HCT116 (cell line): ENCODE measurements at regions not wholly inside any gene's neighbourhood (a gene's known extent, or its start where the extent isn't known, plus 50 kb on each side); places are given as distances from the start of the nearest gene placed in this dataset.

Experiments
- ATAC-seq: fragments of 200-7000 bp; cut with Tn5 transposase; 2 replicates; pipeline ENCODE4 v1.9.1; 2020; ENCODE audit warnings: mild to moderate bottlenecking, moderate library complexity
- BruUV-seq: library from RNA; stranded (reverse); fragments of 400-500 nt; replicated peaks from 2 replicates; lab custom pipeline; 2021; lab: Mats Ljungman, UMichigan
- CTCF ChIA-PET: fragments of 300-600 bp; sonication (Branson Sonifier 250); formaldehyde crosslinking; loops from one replicate; lab custom pipeline; 2021; ENCODE audit warnings: antibody characterized with exemption; lab: Charles Lee
- POLR2A ChIA-PET: fragments of 300-600, 350-600 bp; sonication (Branson Sonifier 250); formaldehyde crosslinking; loops from one replicate; lab custom pipeline; 2021; ENCODE audit warnings: antibody characterized with exemption; lab: Charles Lee
- RAD21 ChIA-PET, 2 experiments: fragments of 300-600 bp; sonication (Branson Sonifier 250); formaldehyde crosslinking; loops; one replicate each; lab custom pipeline; 2023; ENCODE audit warnings: low total read pairs in 2 of 2; ENCODE audit not compliant: uncharacterized antibody in 2 of 2, unreplicated experiment in 2 of 2, low non-redundant PET in 1 of 2; lab: Charles Lee
- DNase-seq: peaks from one replicate; pipeline ENCODE4 v3.0.0-alpha.2; 2010; ENCODE audit warnings: low read depth, low spot score
- H2AFZ ChIP-seq: fragments of 200-600 bp; shearing (Covaris generic), sonication (generic); 2 replicates; pipeline ENCODE4 v1.6.1; 2017; ENCODE audit warnings: low read depth, mixed run types, mixed read lengths, antibody characterized with exemption, low read length; ENCODE audit not compliant: poor library complexity, severe bottlenecking
- H3K27ac ChIP-seq: 2 replicates; pipeline ENCODE4 v1.5.1; 2012; ENCODE audit warnings: low read depth, low read length
- H3K27me3 ChIP-seq: fragments of 200-600 bp; sonication (generic); 2 replicates; pipeline ENCODE4 v1.6.1; 2016; ENCODE audit warnings: mixed run types, low read length, mixed read lengths; ENCODE audit not compliant: insufficient read depth
- H3K36me3 ChIP-seq, 2 experiments: fragments of 200-500 bp in 1 of 2; fragments of 200-600 bp in 1 of 2; sonication (Bioruptor generic) in 1 of 2; sonication (generic) in 1 of 2; 2 replicates each; pipeline versions ENCODE4 v1.5.1 to v1.6.1; 2014 to 2016; ENCODE audit warnings: low read length in 2 of 2, inconsistent platforms in 1 of 2, mixed read lengths in 1 of 2, mixed run types in 1 of 2; ENCODE audit not compliant: insufficient read depth in 2 of 2, control insufficient read depth in 1 of 2
- H3K4me1 ChIP-seq, 2 experiments: fragments of 200-600 bp in 1 of 2; sonication (generic) in 1 of 2; 2 replicates each; pipeline versions ENCODE4 v1.5.1 to v1.6.1; 2012 to 2017; ENCODE audit warnings: low read length in 2 of 2, inconsistent platforms in 1 of 2, mild to moderate bottlenecking in 1 of 2, mixed read lengths in 1 of 2, mixed run types in 1 of 2, moderate library complexity in 1 of 2; ENCODE audit not compliant: insufficient read depth in 2 of 2, control insufficient read depth in 1 of 2
- H3K4me2 ChIP-seq: fragments of 200-600 bp; sonication (generic); 2 replicates; pipeline ENCODE4 v1.6.1; 2017; ENCODE audit warnings: mixed run types, low read length, mixed read lengths
- H3K4me3 ChIP-seq, 2 experiments: fragments of 200-600 bp in 1 of 2; sonication (generic) in 1 of 2; replicated peaks in 1 of 2; 2 replicates each; pipeline ENCODE4 v1.5.1; 2011 to 2016; ENCODE audit warnings: low read length in 2 of 2, control low read depth in 1 of 2, low read depth in 1 of 2, mild to moderate bottlenecking in 1 of 2, mixed read lengths in 1 of 2, mixed run types in 1 of 2
- H3K79me2 ChIP-seq: fragments of 200-600 bp; sonication (generic); 2 replicates; pipeline ENCODE4 v1.6.1; 2017; ENCODE audit warnings: mild to moderate bottlenecking, mixed run types, low read length, moderate library complexity, mixed read lengths; ENCODE audit not compliant: insufficient read depth
- H3K9ac ChIP-seq: fragments of 200-600 bp; sonication (generic); 2 replicates; pipeline ENCODE4 v1.6.1; 2016; ENCODE audit warnings: low read length, mixed read lengths
- H3K9me2 ChIP-seq: fragments of 200-600 bp; sonication (generic), shearing (Covaris generic); 2 replicates; pipeline ENCODE4 v1.6.1; 2017; ENCODE audit warnings: mixed run types, mild to moderate bottlenecking, moderate library complexity; ENCODE audit not compliant: insufficient read depth
- H3K9me3 ChIP-seq, 2 experiments: fragments of 200-500 bp in 1 of 2; fragments of 200-600 bp in 1 of 2; sonication (Bioruptor generic) in 1 of 2; sonication (generic) in 1 of 2; 2 replicates each; pipeline ENCODE4 v1.6.1; 2014 to 2017; ENCODE audit warnings: low read length in 2 of 2, mixed read lengths in 2 of 2, inconsistent platforms in 1 of 2, low read depth in 1 of 2, mild to moderate bottlenecking in 1 of 2, mixed run types in 1 of 2, moderate library complexity in 1 of 2; ENCODE audit not compliant: control insufficient read depth in 1 of 2, insufficient read depth in 1 of 2
- H4K20me1 ChIP-seq: fragments of 200-600 bp; sonication (generic), shearing (Covaris generic); 2 replicates; pipeline ENCODE4 v1.6.1; 2017; ENCODE audit warnings: mixed run types, mild to moderate bottlenecking, moderate library complexity; ENCODE audit not compliant: insufficient read depth
- CBX3 ChIP-seq: IDR thresholded peaks from 2 replicates; pipeline ENCODE4 v1.6.1; 2012; ENCODE audit warnings: low read depth
- EGR1 ChIP-seq: IDR thresholded peaks from 2 replicates; pipeline ENCODE4 v1.6.1; 2012; ENCODE audit warnings: low read depth
- ELF1 ChIP-seq: IDR thresholded peaks from 2 replicates; pipeline ENCODE4 v1.6.1; 2012; ENCODE audit warnings: low read depth, borderline replicate concordance
- EZH2 ChIP-seq: fragments of 200-600 bp; sonication (generic); IDR thresholded peaks from 2 replicates; pipeline ENCODE4 v1.6.1; 2017; ENCODE audit warnings: antibody characterized with exemption, mixed run types
- EZH2phosphoT487 ChIP-seq: fragments of 200-600 bp; IDR thresholded peaks from 2 replicates; pipeline ENCODE4 v1.6.1; 2018; ENCODE audit warnings: antibody characterized with exemption, borderline replicate concordance
- FOSL1 ChIP-seq: IDR thresholded peaks from 2 replicates; pipeline ENCODE4 v1.6.1; 2012; ENCODE audit warnings: low read depth
- JUND ChIP-seq: IDR thresholded peaks from 2 replicates; pipeline ENCODE4 v1.6.1; 2012
- POLR2A ChIP-seq: IDR thresholded peaks from 2 replicates; pipeline ENCODE4 v1.7.0; 2011; ENCODE audit warnings: borderline replicate concordance; ENCODE audit not compliant: insufficient read depth, insufficient read length; ENCODE audit errors: extremely low read depth
- POLR2AphosphoS5 ChIP-seq: IDR thresholded peaks from 2 replicates; pipeline ENCODE4 v1.6.1; 2011; ENCODE audit warnings: mild to moderate bottlenecking, low read depth, low read length, moderate library complexity
- SRF ChIP-seq: IDR thresholded peaks from 2 replicates; pipeline ENCODE4 v1.6.1; 2012; ENCODE audit warnings: low read depth
- TCF7L2 ChIP-seq: IDR thresholded peaks from 2 replicates; pipeline ENCODE4 v1.7.0; 2011; ENCODE audit warnings: borderline replicate concordance, inconsistent platforms; ENCODE audit not compliant: insufficient read depth, insufficient read length; ENCODE audit errors: extremely low read depth
- YY1 ChIP-seq: IDR thresholded peaks from 2 replicates; pipeline ENCODE4 v1.6.1; 2011; ENCODE audit warnings: low read length, low read depth, moderate library complexity, mild to moderate bottlenecking; ENCODE audit not compliant: insufficient replicate concordance; ENCODE audit errors: extremely low read depth
- ZFX ChIP-seq: fragments of 450-650 bp; IDR thresholded peaks from 2 replicates; pipeline ENCODE4 v1.6.1; 2017
- ZNF274 ChIP-seq: fragments of 200-500 bp; sonication (Bioruptor generic); IDR thresholded peaks from 2 replicates; pipeline ENCODE4 v1.6.1; 2014; ENCODE audit warnings: mild to moderate bottlenecking, low read depth, low read length, inconsistent platforms
- intact Hi-C: fragments of 100-400 bp; cut with micrococcal nuclease; formaldehyde crosslinking; loops from 2 replicates; pipeline ENCODE4 v1.10.0; 2022
- TF ChIP-seq, protein P1 (sequence below), 3 experiments: fragments of 200-600 bp in 1 of 3; sonication (generic) in 1 of 3; IDR thresholded peaks in 2 of 3; conservative IDR thresholded peaks in 1 of 3; 2 replicates each; pipeline ENCODE4 v1.5.1; 2012 to 2017; ENCODE audit warnings: low read depth in 2 of 3, low read length in 2 of 3, antibody characterized with exemption in 1 of 3, borderline replicate concordance in 1 of 3, control low read depth in 1 of 3, mild to moderate bottlenecking in 1 of 3, mixed read lengths in 1 of 3, mixed run types in 1 of 3, moderate library complexity in 1 of 3; ENCODE audit not compliant: insufficient read depth in 1 of 3
- TF ChIP-seq, protein P2 (sequence below): IDR thresholded peaks from 2 replicates; pipeline ENCODE4 v1.6.1; 2012
- TF ChIP-seq, protein P3 (sequence below): IDR thresholded peaks from 2 replicates; pipeline ENCODE4 v1.6.1; 2012; ENCODE audit warnings: low read depth

DNA sequence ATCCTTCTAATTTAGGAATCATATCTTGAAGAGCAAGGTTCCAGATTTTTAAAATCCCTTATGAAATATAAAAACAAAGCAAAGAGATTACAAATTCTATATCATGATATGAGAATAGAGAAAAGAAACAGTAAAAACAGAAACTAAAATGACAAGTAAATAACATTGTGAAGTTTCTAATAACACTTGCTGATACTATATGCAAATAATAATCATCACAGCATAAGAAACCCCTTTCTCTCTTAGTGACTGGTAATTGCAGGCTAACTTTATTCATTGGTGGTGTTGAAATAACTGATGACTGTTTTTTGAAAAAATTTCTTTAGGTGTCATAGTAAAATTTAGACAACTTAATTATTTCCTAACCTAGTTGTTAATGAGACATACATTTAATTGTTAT is 281.6 kb downstream of the PLA2G4A start:
- intact Hi-C loops, result no loop called here

More for the DNA sequence above, 281.6 kb downstream of the PLA2G4A start:
- Histone ChIP-seq H3K4me3 (no peak overlapping the region), H3K9me2 (no peaks in the 10 kb centered on the region), H2AFZ (no peak overlapping the region), H3K9me3 (no peaks in the 10 kb centered on the region), H3K27me3 (no peaks in the 10 kb centered on the region), H3K4me2 (no peak overlapping the region), H3K9ac (no peak overlapping the region), H3K27ac (no peak overlapping the region), H3K4me1 (no peaks in the 10 kb centered on the region), H3K79me2 (no peaks in the 10 kb centered on the region), H3K36me3 (no peaks in the 10 kb centered on the region), H4K20me1 (no peaks in the 10 kb centered on the region)
- CTCF ChIA-PET, result no interaction called here
- no peak for TF ChIP-seq YY1
- no peak for TF ChIP-seq ELF1
- TF ChIP-seq, protein P1, sequence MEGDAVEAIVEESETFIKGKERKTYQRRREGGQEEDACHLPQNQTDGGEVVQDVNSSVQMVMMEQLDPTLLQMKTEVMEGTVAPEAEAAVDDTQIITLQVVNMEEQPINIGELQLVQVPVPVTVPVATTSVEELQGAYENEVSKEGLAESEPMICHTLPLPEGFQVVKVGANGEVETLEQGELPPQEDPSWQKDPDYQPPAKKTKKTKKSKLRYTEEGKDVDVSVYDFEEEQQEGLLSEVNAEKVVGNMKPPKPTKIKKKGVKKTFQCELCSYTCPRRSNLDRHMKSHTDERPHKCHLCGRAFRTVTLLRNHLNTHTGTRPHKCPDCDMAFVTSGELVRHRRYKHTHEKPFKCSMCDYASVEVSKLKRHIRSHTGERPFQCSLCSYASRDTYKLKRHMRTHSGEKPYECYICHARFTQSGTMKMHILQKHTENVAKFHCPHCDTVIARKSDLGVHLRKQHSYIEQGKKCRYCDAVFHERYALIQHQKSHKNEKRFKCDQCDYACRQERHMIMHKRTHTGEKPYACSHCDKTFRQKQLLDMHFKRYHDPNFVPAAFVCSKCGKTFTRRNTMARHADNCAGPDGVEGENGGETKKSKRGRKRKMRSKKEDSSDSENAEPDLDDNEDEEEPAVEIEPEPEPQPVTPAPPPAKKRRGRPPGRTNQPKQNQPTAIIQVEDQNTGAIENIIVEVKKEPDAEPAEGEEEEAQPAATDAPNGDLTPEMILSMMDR (IDR thresholded peaks at IDR 0.05 in 2 of 3, conservative IDR thresholded peaks at IDR 0.05 in 1 of 3; ENCODE audit: borderline replicate concordance in 1 of 3, insufficient read depth in 1 of 3, low read depth in 2 of 3, low read length in 2 of 3), result no peak
- TF ChIP-seq EZH2phosphoT487, result no peak
- TF ChIP-seq FOSL1, result no peak
- TF ChIP-seq CBX3, result no peak
- no peak for TF ChIP-seq POLR2AphosphoS5
- no peak for TF ChIP-seq EGR1
- no peak for TF ChIP-seq EZH2
- no peak for TF ChIP-seq SRF
- TF ChIP-seq, protein P2, sequence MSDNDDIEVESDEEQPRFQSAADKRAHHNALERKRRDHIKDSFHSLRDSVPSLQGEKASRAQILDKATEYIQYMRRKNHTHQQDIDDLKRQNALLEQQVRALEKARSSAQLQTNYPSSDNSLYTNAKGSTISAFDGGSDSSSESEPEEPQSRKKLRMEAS, result no peak
- TF ChIP-seq POLR2A, result no peak
- no peak for TF ChIP-seq JUND
- TF ChIP-seq ZNF274, result no peak
- no peak for TF ChIP-seq ZFX
- TF ChIP-seq TCF7L2, result no peak
- TF ChIP-seq, protein P3, sequence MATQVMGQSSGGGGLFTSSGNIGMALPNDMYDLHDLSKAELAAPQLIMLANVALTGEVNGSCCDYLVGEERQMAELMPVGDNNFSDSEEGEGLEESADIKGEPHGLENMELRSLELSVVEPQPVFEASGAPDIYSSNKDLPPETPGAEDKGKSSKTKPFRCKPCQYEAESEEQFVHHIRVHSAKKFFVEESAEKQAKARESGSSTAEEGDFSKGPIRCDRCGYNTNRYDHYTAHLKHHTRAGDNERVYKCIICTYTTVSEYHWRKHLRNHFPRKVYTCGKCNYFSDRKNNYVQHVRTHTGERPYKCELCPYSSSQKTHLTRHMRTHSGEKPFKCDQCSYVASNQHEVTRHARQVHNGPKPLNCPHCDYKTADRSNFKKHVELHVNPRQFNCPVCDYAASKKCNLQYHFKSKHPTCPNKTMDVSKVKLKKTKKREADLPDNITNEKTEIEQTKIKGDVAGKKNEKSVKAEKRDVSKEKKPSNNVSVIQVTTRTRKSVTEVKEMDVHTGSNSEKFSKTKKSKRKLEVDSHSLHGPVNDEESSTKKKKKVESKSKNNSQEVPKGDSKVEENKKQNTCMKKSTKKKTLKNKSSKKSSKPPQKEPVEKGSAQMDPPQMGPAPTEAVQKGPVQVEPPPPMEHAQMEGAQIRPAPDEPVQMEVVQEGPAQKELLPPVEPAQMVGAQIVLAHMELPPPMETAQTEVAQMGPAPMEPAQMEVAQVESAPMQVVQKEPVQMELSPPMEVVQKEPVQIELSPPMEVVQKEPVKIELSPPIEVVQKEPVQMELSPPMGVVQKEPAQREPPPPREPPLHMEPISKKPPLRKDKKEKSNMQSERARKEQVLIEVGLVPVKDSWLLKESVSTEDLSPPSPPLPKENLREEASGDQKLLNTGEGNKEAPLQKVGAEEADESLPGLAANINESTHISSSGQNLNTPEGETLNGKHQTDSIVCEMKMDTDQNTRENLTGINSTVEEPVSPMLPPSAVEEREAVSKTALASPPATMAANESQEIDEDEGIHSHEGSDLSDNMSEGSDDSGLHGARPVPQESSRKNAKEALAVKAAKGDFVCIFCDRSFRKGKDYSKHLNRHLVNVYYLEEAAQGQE, result no peak
- POLR2A ChIA-PET, result no interaction called here
- DNase-seq, result no peak
- no peak for ATAC-seq
- RAD21 ChIA-PET, result no interaction called here
- no TSS peak for BruUV-seq
